ENCODE measurements at regions not wholly inside any gene's neighbourhood (a gene's known extent, or its start where the extent isn't known, plus 50 kb on each side); places are given as distances from the start of the nearest gene placed in this dataset.
"Not testable (repeated sequence)": the region's sequence is repeated elsewhere in the genome, so short reads cannot be mapped to it uniquely, and the experiment has no call there.

DNA sequence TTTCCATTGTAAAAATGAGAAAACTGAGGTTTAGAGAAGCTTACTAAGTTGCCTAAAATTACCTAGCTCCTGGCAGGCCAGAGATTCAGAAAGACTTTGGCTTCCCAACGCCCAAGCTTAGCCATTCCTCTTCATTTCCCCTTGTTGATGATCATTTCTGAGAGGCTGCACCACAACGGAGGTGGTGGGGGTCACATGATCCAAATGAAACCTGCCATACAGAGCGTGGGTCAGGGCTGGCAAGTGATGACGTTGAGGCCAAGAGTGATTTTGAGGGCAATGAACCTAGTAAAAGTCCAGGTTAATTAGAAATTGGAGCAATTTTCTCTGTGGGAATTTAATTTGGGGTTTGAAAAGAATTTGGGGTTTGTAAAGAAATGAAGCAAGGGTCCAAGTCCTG is 109.9 kb downstream of the TMEM182 start:
- no peak for DNase-seq (ENCODE audit: low read depth)

DNA sequence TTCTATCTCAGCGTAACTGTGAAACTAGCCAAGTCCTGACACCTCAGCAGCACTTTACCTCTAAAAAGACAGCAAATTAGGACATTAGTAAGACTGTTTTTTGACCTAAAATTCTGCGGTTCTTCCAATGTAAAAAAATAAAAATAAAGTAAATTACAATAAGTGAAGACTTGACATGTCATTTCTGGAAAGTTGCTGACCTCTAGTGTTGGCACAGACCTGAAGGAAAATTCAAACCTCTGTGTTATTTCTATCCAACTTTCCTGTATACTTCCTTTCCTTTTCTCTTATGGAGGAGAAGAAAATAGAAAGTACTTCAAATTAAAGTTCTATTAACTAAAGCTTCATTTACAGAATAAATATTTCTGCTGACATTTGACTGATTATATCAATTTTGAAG is 110.6 kb downstream of the TMEM182 start:
- no peak for DNase-seq (ENCODE audit: low read depth)

- not testable (repeated sequence) for DNase-seq (ENCODE audit: low read depth)
Observed at GRCh38 chr2:102879513-102879912, 117.7 kb downstream of the TMEM182 start.

- DNase-seq (ENCODE audit: low read depth), result no peak
Observed at GRCh38 chr2:102880731-102881130, 118.9 kb downstream of the TMEM182 start.

GRCh38 chr2:102886216-102886893 is 124.5 kb downstream of the TMEM182 start:
- no peak for DNase-seq (ENCODE audit: low read depth)

DNA sequence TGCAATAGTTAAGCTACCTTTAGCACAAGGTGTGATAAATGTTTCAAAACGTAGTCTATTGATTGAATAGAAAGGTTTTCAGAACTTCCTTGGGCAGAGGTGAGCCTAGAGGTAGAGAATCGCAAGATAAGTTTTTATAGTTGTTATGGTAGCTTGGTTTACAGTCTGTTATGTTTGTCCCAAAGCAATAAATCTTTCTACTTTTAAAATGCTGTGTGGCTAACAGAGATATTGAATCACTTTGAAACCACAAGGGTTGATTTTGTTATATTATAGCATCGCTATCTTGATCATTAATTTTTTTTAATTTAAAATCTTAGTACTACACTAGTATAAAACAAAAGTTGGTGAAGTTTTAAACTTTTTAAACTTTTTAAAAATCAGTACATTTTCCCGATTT is 126.7 kb downstream of the TMEM182 start:
- no peak for DNase-seq (ENCODE audit: low read depth)

DNA sequence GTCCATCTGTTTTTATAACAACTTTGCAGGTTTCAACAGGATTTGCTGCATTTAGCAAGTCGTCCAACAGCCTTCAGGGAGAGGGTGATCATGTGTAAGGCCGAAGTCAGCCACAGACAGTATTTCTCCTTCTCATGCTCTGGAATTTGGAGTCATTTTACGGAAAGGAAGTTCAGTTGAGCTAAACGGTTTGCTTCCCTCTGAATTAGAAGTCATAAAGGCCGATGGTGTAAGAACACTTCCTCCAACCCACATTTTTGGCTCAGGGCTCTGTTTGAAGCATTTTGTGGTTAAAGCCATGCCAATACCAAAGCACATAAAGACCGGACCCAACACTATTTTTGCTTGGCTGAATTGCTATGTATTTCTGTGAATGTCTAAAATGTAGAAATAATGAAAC is 129.5 kb downstream of the TMEM182 start:
- no peak for DNase-seq (ENCODE audit: low read depth)

GRCh38 chr2:102892698-102893310 is 131.0 kb downstream of the TMEM182 start:
- DNase-seq (ENCODE audit: low read depth), result no peak

- no peak for DNase-seq (ENCODE audit: low read depth)
Observed at GRCh38 chr2:102893870-102894269, 132.0 kb downstream of the TMEM182 start.

DNA sequence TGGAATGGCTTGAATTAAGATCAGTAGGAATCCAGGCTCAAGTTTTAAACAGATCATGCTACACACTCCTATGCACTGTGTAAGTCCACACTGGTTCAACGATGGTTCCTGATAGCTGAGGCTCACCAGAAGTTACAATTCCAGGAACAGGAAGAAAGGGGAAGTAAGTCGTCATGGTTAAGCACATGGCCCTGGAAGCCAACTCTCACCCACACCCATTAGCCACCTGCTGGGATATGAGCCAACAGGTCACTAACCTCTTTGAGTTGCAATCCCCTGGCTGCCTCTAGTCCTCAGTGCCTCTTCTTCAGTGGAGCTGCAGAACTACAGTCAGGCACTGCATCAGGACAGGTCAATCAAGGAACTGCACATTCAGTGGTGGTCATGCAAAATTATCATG is 133.5 kb downstream of the TMEM182 start:
- no peak for DNase-seq (ENCODE audit: low read depth)

DNA sequence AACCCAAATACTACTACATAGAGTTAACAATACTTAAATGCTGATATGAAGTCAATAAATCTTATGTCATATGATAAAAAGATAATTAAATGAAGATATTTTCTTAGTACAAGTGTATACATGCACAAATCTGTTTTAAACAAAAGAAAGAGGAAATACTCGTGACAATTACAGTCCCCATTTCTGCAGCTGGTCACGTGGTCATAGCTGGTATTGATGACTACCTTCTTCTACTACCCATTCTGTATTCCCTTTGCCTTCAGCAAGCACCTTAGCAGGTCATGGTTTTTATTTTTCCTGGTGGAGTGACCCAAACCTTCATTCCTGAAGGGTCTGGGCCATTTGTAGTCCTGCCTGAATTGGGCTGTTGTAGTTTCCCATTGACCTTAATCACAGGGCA is 147.4 kb downstream of the TMEM182 start:
- DNase-seq (ENCODE audit: low read depth), result not testable (repeated sequence)

GRCh38 chr2:102910724-102911123 is 148.9 kb downstream of the TMEM182 start:
- DNase-seq (ENCODE audit: low read depth), result no peak

DNA sequence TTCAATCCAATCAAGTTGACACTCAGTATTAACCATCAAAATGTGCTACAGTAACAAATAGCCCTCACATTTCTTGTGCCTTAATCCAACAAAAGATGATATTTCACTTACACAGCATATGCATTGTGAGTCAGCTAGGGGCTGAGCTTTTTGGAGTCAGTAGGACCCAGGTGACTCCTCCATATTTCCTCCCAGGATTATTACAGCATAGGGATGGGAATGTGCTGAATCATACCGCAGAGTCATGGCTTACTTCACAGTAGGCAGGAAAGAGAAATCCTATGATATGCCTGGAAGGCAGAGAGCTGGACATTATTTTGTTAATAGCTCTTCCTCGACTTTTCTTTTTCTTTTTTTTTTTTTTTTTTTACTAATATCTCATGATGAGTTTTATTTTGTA is 153.3 kb downstream of the TMEM182 start:
- peak; percentile 10 for DNase-seq (ENCODE audit: low read depth)

DNA sequence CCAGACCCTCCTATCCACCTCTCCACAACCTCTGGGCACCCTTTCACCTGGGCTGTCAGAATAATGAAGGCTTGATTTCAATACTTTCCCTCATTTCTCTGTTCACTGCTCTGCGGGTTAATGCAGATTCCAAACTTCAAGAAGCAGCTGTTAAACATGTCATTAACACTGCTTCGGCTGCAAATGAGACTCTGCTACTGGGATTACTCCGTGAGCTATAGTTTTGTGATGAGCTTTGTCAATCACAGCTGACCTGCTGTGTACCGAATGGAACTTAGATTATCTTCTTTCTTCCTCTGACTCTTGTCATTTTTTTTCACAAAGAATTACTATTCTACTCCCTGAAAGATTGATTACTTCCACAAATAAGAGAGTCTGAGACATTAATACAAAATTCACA is 160.5 kb downstream of the TMEM182 start:
- no peak for DNase-seq (ENCODE audit: low read depth)

- DNase-seq (ENCODE audit: low read depth), result no peak
Observed at GRCh38 chr2:102925003-102925402, 163.2 kb downstream of the TMEM182 start.

GRCh38 chr2:102927854-102928267 is 166.0 kb downstream of the TMEM182 start:
- no peak for DNase-seq (ENCODE audit: low read depth)

DNA sequence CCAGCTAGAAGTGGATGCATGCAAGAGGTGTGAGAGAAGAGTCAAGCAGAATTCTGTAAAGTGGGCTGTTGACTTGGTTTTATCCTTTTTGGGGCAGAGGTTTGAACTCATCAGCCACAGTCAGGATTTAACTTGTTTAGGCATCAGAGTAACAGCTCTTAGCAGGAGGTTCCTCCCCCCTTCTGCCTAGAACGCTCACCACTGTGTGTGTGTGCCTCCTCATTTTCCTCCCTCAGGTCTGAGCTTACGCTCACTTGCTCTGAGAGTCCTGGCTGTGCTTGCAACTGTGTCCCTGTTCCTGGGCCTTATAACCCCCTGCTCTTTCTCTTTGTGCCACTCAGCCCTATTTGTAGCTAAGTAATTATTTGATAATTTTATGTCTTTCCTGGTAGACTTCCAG is 167.9 kb downstream of the TMEM182 start:
- no peak for DNase-seq (ENCODE audit: low read depth)

- DNase-seq (ENCODE audit: low read depth), result no peak
Observed at GRCh38 chr2:102932501-102932900, 170.7 kb downstream of the TMEM182 start.

GRCh38 chr2:102939207-102939606 is 177.4 kb downstream of the TMEM182 start:
- no peak for DNase-seq (ENCODE audit: low read depth)

- DNase-seq (ENCODE audit: low read depth), result no peak
Observed at GRCh38 chr2:102940684-102941083, 178.9 kb downstream of the TMEM182 start.

- DNase-seq (ENCODE audit: low read depth), result no peak
Observed at GRCh38 chr2:102942107-102942506, 180.3 kb downstream of the TMEM182 start.

DNA sequence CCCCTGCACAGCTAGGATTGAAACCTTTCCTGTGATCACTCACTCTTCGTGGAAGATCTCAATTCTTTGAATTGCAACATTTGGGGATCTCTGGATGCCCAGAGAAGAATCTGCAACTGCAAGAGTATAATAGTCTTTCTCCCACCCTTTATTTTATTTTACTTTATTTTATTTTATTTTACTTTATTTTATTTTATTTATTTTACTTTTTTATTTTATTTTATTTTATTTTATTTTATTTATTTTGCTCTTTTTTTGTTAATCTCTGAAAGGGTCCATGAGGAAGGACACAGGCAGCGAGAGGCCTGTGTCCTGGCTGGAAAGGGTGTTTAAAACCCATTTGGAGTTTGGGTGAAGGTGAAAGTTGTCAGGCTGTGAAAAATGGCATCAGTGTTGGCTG is 181.4 kb downstream of the TMEM182 start:
- DNase-seq (ENCODE audit: low read depth), result no peak

DNA sequence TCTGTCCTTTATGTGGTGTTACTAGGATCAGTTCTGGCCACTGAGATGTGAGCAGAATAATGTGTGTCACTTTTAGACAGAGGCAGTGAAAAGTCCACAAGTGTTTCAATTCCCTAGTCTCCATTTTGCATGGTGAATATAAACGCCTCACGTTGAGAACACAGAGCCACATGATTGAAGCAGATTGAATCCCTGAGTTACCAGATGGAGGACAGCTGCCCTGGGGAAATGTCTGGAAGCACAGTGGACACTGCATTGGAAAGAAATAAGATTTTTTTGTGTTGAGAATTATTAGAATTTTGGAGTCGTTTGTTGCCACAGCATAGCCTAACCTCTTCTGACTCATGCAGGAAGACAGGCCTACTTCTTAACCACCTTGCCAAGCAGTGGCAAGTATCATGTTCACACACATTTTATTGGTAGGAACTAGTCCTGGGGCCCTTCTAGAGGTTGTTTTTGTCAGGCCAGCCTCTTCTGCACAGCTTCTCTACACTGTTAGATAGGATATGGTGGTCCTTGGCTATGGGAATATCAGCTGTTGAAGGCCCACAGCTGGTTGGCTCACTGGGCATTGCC is 188.6 kb downstream of the TMEM182 start:
- DNase-seq (ENCODE audit: low read depth), result no peak

- no peak for DNase-seq (ENCODE audit: low read depth)
Observed at GRCh38 chr2:102951249-102951648, 189.4 kb downstream of the TMEM182 start.

Measured in fibroblast of gingiva (primary cell).